ENCODE measurements at regions not wholly inside any gene's neighbourhood (a gene's known extent, or its start where the extent isn't known, plus 50 kb on each side); places are given as distances from the start of the nearest gene placed in this dataset.

DNA sequence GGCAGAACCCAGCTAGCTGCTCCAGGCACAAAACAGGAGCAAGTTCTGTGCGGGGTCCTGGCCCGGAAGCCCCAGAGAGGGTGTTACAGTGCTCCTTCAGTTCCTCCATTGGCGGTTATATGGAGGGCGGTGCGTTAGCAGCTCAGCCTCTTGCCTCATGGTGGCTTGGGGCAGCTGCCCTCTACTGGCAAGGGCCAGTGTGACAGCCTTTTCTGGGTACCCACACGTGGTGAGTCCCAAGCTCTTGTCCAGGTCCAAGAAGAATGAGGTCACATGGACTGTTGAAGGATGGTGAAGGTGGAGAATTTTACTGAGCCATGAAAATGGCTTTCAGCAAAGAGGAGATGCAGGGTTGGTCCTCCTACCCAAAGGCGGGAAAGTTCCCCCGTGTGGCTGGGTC lies 100.5 kb downstream of the WT1 start:
- H3K9me3 ChIP-seq (ENCODE audit: insufficient read depth, low read depth, low read length): no peaks in the 10 kb centered on the region
- TF ChIP-seq, protein P1, sequence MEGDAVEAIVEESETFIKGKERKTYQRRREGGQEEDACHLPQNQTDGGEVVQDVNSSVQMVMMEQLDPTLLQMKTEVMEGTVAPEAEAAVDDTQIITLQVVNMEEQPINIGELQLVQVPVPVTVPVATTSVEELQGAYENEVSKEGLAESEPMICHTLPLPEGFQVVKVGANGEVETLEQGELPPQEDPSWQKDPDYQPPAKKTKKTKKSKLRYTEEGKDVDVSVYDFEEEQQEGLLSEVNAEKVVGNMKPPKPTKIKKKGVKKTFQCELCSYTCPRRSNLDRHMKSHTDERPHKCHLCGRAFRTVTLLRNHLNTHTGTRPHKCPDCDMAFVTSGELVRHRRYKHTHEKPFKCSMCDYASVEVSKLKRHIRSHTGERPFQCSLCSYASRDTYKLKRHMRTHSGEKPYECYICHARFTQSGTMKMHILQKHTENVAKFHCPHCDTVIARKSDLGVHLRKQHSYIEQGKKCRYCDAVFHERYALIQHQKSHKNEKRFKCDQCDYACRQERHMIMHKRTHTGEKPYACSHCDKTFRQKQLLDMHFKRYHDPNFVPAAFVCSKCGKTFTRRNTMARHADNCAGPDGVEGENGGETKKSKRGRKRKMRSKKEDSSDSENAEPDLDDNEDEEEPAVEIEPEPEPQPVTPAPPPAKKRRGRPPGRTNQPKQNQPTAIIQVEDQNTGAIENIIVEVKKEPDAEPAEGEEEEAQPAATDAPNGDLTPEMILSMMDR (conservative IDR thresholded peaks at IDR 0.05; ENCODE audit: low read length): peak; percentile 55
- TF ChIP-seq EZH2phosphoT487 (IDR thresholded peaks at IDR 0.05; ENCODE audit: borderline replicate concordance): no peak
- H3F3A ChIP-seq (ENCODE audit: low read depth): no peaks in the 10 kb centered on the region
- H3K9ac ChIP-seq (ENCODE audit: low read depth, low read length, poor library complexity, severe bottlenecking): no peak overlapping the region
- H2AFZ ChIP-seq (ENCODE audit: low read length): no peak overlapping the region
- no peaks in the 10 kb centered on the region for H3K4me1 ChIP-seq (ENCODE audit: insufficient read depth, low read length, poor library complexity, severe bottlenecking)
- no peaks in the 10 kb centered on the region for H3K9me2 ChIP-seq (replicated peaks; ENCODE audit: low read depth, low read length)
- no peak overlapping the region for H3K4me2 ChIP-seq (ENCODE audit: low read depth, low read length, poor library complexity, severe bottlenecking)
- no peak overlapping the region for H3K4me3 ChIP-seq (ENCODE audit: low read length, poor library complexity, severe bottlenecking)
- H4K20me1 ChIP-seq (ENCODE audit: insufficient read depth, low read length, poor library complexity, severe bottlenecking): no peaks in the 10 kb centered on the region
- H3K36me3 ChIP-seq (ENCODE audit: insufficient read depth, low read length): no peaks in the 10 kb centered on the region
- H3K27me3 ChIP-seq (ENCODE audit: insufficient read depth, low read length, poor library complexity, severe bottlenecking): no peaks in the 10 kb centered on the region
- H3K79me2 ChIP-seq (ENCODE audit: insufficient read depth, low read length): no peaks in the 10 kb centered on the region
